ENCODE measurements at regions not wholly inside any gene's neighbourhood (a gene's known extent, or its start where the extent isn't known, plus 50 kb on each side); places are given as distances from the start of the nearest gene placed in this dataset.

- no peak for DNase-seq (ENCODE audit: low read depth in 3 of 3)
These were observed 69.6 kb upstream of the ARMC2 start for GRCh38 chr6:108778421-108779186.

DNA sequence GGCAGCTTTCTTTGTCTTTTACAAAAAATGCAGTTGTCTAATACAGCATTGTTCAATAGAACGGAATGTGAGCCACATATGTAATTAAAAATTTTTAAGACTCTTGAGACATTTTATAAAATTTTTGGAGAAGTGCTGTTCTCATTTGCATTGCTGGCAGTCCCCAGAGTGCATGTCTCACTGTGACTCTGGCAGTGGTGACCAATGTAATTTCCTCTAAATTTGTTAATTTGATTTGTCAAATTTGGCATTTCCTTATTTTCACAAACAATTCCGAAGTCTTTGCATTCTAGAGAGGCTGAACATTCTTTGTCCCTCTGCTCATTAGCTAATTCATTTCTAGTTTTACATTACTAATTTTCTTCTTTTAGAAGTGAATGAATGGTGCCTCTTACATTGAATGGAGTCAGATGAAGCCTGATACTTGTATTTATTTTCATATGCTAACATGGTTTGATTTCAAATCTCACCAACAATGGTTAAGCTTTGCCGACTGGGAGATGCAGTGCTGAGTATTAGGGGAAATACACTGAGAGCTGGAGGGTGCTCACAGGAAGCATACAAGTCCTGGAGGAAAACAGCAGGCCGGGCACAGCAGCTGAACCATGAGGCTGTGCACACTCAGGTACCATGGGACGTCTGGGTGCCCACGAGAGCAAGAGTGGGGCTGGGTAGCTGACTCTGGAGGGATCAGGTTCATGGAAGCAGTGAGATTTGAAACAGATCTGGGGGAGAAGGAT, 68.5 kb upstream of the ARMC2 start:
- no peak for DNase-seq (ENCODE audit: low read depth in 3 of 3)

DNA sequence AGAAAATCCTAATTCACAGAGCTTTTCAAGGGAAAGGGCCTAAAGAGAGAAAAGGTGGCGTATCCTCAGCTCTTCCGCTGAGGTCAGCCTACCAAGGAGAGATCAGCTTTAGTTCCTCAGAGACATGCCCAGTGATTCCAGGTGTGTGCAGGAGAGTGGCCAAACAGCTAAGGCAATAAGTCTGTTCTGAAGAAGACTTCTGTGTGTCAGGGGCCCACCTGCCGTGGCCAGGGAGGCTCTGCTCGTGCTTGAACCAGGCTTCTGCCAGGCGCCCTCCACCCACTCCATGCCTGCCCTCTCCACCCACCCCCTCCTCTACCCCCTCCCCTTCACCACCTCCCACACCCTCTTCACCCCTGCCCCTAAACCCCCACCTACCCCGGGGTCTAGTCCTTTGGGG, 67.4 kb upstream of the ARMC2 start:
- no peak for DNase-seq (ENCODE audit: low read depth in 3 of 3)

GRCh38 chr6:108781419-108782100, 66.7 kb upstream of the ARMC2 start:
- DNase-seq (ENCODE audit: low read depth in 3 of 3): no peak

GRCh38 chr6:108782179-108783041, 65.8 kb upstream of the ARMC2 start:
- DNase-seq (ENCODE audit: low read depth in 3 of 3): peak; percentile 56 to 76 (median 70)

DNA sequence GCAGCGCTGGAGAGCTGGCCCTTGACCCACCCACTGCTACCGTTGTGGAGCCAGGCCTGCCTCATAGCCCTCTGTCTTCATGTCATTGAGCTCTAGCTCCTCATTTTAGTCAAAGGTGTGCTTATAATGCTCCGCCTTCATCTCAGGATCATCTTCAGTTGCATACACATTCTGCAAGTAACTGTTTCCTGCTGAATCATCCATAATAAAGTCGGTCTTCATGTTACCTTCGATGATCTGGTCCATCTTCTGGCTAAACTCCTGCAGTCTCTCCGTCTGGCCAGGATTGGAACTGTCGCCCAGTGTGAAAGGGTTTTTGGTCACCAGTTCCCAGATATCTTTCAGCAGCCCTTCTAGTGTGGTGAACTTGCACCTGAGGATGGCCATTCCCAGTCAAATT, 62.6 kb upstream of the ARMC2 start:
- no peak for DNase-seq (ENCODE audit: low read depth in 3 of 3)

- no peak for DNase-seq (ENCODE audit: low read depth in 3 of 3)
These were observed 59.8 kb upstream of the ARMC2 start for GRCh38 chr6:108788416-108788815.

- DNase-seq (ENCODE audit: low read depth in 3 of 3): no peak
These were observed 58.7 kb upstream of the ARMC2 start for GRCh38 chr6:108789475-108789874.

DNA sequence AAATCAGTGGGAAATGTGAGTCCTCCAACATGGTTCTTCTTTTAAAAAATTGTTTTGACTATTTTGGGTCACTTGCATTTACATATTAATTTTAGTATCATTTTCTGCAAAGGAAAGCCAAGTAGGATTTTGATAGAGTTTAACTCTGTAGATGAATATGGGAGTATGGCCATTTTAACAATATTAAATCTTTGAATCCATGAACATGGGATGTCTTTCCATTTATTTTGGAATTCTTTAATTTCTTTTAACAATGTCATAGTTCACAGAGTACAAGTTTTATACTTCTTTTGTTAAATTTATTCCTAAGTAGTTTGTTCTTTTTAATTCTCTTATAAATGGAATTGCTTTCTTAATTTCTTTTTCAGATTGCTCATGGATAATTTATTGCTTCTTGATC, 56.5 kb upstream of the ARMC2 start:
- DNase-seq (ENCODE audit: low read depth in 3 of 3): no peak

GRCh38 chr6:108793516-108794251, 54.5 kb upstream of the ARMC2 start:
- DNase-seq (ENCODE audit: low read depth in 3 of 3): no peak

DNA sequence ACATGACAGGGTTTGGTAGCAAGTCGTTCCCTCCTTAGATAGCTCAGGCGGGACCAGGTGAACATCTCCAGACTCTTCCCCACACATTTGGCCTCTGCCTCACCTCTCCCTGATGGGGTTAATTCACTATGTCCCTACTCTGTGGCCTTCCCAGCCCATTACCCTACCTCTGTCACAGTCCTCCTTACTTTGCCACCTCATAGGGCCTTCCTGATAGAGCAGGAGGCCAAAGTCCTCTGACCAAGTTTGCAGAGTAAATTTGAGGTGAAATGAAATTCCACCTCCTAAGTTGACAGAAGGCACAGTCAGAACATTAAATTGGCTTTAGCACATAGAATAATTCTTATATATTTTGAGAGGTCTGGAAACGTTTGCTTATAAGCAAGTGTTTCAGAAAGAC, 53.1 kb upstream of the ARMC2 start:
- no peak for DNase-seq (ENCODE audit: low read depth in 3 of 3)

- DNase-seq (ENCODE audit: low read depth in 3 of 3): no peak
These were observed 52.4 kb upstream of the ARMC2 start for GRCh38 chr6:108795814-108796213.

GRCh38 chr6:108796875-108797274, 51.3 kb upstream of the ARMC2 start:
- DNase-seq (ENCODE audit: low read depth in 3 of 3): no peak

- DNase-seq (ENCODE audit: low read depth in 3 of 3): no peak
These were observed 50.1 kb upstream of the ARMC2 start for GRCh38 chr6:108797951-108798669.
